GM18951 (cell line): ENCODE measurements at regions not wholly inside any gene's neighbourhood (a gene's known extent, or its start where the extent isn't known, plus 50 kb on each side); places are given as distances from the start of the nearest gene placed in this dataset.
"Not testable (repeated sequence)": the region's sequence is repeated elsewhere in the genome, so short reads cannot be mapped to it uniquely, and the experiment has no call there.

ENCODE experiments used
- POLR2A ChIP-seq: IDR thresholded peaks from 4 replicates; pipeline ENCODE4 v1.6.1; 2011; ENCODE audit warnings: mild to moderate bottlenecking; ENCODE audit not compliant: insufficient read length, insufficient read depth; ENCODE audit errors: extremely low read depth
- in situ Hi-C: fragments of 300-500 bp; cut with MboI; formaldehyde crosslinking; loops from one replicate; pipeline ENCODE4 v1.12.0; 2022; ENCODE audit warnings: low sequenced_read_pairs, mixed read lengths, inconsistent platforms; ENCODE audit not compliant: unreplicated experiment

DNA sequence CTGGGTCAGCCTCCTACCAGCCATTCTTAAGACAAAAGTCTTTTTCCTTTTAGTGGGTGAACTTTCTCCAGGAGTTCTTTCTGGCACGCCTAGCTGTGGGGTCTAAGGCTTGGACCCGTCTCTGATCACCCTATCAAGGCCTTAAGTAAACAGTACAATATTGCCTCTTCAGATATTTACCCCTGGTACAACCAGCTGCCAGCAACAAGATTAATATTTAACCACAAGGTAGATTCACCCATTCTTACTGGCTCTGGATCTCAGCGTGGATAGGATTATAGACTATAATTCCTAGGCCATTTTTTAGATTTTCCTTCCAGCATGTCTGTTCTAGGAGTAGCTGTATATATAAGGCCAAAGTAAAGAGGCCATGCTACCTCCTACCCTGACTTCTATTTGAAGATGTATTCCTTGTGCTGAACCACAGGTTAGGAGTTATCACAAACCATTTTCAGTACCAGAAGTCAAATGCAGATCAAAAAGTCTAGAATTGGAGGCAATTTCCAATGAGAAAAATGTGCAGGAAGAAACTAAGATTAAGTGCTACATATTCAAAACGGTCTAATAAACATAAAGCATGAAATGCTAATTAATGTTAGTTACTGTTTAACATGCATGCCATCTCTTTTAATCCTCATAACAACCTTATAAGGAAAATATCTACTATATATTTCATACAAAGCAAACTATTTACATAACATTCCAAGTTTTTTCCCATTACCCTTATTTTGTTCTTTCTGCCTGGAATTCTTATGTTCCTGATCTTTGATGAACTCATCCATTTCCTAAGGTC is 110.0 kb upstream of the SYN3 start:
- no peak for TF ChIP-seq POLR2A
- in situ Hi-C loops, result no loop called here

- TF ChIP-seq POLR2A, result no peak
- in situ Hi-C loops, result no loop called here
Observed at GRCh38 chr22:33166206-33166605, 108.0 kb upstream of the SYN3 start.

DNA sequence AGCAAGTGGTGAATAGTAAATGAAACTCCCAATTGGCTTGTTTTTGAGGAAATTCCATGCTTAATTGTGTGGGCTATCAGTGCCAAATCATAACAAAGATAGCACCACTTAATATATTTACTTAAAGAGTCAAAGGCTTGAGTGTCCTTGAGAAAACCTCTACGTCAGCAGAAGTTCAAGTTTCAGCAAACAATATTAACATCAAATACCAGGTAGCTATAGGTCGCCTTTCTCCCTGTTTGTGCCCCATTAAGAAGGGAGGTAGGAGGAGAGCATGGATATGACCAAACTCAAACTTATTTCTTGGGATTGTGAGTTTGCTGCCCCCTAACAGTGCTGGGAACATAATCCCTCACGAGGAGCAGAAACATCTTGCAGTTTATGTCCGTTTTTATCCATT is 105.6 kb upstream of the SYN3 start:
- no peak for TF ChIP-seq POLR2A
- in situ Hi-C loops, result no loop called here

- in situ Hi-C loops, result no loop called here
- no peak for TF ChIP-seq POLR2A
Observed at GRCh38 chr22:33162196-33162595, 104.0 kb upstream of the SYN3 start.

DNA sequence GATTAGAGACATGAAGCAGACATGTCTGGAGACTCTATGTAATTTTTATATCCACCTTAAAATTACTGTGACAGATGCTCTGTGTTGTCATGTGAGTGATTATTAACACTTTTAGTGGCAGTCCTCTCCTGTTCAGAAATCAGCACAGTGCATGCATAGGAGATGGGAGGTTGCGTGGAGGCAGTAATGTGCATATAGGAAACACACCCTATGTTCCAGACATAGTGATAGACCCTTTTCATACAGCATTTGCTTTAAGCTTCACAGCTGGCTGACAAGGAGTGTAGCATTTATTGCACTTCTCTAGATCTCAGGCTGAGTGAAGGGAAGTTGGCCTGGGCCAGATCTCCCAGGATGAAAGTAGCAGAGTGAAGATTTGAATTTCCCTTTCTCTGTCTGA is 102.3 kb upstream of the SYN3 start:
- TF ChIP-seq POLR2A, result no peak

DNA sequence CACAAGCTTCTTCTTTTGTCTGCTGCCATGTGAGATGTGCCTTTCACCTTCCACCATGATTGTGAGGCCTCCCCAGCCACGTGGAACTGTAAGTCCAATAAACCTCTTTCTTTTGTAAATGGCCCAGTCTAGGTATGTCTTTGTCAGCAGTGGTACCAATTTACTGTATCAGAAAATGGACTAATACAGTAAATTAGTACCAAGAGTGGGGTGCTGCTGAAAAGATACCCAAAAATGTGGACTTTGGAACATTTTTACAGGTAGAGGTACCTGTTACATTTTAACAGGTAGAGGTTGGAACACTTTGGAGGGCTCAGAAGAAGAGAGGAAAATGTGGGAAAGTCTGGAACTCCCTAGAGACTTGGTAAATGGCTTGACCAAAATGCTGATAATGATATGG is 96.8 kb upstream of the SYN3 start:
- in situ Hi-C loops, result not testable (repeated sequence)

More for the DNA sequence above, 102.3 kb upstream of the SYN3 start:
- in situ Hi-C loops, result no loop called here

DNA sequence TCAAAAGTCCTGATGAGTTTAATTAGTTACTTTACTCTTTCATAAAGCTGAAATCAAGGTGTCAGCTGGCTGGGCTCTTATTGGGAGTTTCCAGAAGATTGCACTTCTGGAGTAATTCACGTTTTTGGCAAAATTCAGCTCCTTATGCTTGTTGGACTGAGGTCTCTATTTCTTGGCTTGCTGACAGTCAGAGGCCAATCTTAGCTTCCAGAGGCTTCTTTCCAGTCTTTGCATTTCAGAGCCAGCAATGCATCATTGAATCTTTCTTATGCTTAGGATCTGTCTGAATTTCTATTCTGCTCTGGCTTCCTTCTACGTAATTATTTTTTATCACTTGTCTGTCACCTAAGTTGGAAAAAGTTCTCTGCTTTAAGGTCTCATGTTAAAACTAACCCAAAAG is 91.4 kb upstream of the SYN3 start:
- in situ Hi-C loops, result no loop called here
- no peak for TF ChIP-seq POLR2A

- no peak for TF ChIP-seq POLR2A
- in situ Hi-C loops, result no loop called here
Observed at GRCh38 chr22:33144721-33145120, 86.5 kb upstream of the SYN3 start.

- in situ Hi-C loops, result no loop called here
- no peak for TF ChIP-seq POLR2A
Observed at GRCh38 chr22:33142282-33143055, 84.3 kb upstream of the SYN3 start.

DNA sequence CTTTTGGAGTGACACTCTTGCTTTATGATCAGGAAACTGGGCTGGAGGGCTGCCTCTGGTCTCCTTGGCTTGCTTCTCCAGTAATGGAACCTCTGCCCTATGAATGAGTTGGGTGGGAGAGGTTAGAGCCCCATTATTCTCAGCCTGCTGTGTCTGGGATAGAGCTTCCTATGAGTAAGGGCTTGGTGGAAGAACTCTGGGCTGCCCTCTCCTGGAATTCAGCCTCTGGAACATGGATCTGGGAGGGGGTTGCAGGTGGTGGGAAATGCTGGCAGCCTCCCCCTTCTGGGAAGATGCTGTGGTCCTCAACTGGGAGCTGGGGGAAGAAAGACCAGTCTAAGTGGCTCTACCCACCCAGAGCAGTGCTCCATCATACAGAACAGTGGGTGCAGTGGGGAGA is 81.8 kb upstream of the SYN3 start:
- TF ChIP-seq POLR2A, result no peak
- in situ Hi-C loops, result no loop called here

DNA sequence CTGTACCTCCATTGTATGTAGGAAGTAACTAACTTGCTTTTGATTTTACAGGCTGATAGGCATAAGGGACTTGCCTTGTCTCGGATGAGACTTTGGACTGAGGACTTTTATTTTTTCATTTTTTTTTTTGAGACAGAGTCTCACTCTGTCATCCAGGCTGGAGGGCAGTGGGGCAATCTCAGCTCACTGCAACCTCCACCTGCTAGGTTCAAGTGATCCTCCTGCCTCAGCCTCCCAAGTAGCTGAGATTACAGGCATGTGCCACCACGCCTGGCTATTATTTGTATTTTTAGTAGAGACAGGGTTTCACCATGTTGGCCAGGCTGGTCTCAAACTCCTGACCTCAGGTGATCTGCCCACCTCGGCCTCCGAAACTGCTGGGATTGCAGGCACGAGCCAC is 80.2 kb upstream of the SYN3 start:
- in situ Hi-C loops, result not testable (repeated sequence)

- TF ChIP-seq POLR2A, result no peak
- in situ Hi-C loops, result no loop called here
Observed at GRCh38 chr22:33130473-33130872, 72.3 kb upstream of the SYN3 start.

DNA sequence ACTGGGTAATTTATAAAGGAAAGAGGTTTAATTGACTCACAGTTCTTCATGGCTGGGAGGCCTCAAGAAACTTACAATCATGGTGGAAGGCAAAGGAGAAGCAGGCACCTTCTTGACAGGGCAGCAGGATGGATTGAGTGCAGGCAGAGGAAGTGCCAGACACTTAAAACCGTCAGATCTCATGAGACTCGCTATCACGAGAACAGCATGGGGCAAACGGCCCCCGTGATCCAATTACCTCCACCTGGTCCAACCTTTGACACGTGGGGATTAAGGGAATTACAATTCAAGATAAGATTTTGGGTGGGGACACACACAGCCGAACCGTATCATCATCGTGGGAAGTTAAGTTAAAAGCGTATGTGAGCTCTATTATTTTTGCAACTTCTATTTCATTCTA is 71.4 kb upstream of the SYN3 start:
- TF ChIP-seq POLR2A, result no peak
- in situ Hi-C loops, result no loop called here

- in situ Hi-C loops, result no loop called here
- TF ChIP-seq POLR2A, result no peak
Observed at GRCh38 chr22:33126881-33127280, 68.7 kb upstream of the SYN3 start.
